Fibroblast of skin of abdomen (primary cell): ENCODE measurements at regions not wholly inside any gene's neighbourhood (a gene's known extent, or its start where the extent isn't known, plus 50 kb on each side); places are given as distances from the start of the nearest gene placed in this dataset.
"Not testable (repeated sequence)": the region's sequence is repeated elsewhere in the genome, so short reads cannot be mapped to it uniquely, and the experiment has no call there.

Experiments used
- DNase-seq: peaks from one replicate; pipeline ENCODE4 v3.0.0-alpha.2; 2013

DNA sequence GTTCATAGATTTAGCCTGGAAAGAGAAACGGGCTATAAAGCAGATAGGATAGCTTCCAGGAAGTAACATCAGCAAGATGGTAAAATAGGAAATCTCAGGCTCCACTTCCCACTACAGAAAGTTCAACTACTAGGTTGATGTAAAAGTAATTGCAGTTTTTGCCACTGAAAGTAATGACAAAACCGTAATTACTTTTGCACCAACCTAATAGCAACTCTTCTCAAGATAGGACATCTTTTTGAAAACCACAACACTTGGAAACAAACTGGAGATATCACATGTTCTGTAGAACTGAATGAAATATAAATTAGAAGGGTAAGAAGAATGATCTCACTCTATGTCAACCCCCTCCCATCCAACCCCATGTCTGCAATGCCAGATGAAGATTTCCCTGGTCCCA is 1154.3 kb downstream of the BCL11A start:
- DNase-seq, result no peak

DNA sequence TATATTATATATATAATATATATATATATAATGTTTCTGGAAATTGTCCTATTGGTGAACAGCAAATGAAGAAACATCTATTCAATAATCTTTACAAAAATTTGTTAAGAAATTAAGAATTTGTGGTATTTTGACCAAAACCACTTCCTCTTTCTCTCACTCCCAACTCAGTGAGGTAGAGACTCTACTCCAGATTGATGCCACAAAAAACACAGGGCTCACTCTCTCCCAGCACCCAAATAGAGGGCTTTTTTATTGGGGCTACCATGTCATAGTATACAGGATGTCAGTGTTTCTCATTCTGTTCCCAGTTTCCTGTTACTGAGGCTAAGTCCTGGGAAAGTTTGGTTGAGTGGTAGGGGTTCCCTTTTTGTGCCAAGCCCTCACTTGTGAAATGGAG is 1155.4 kb downstream of the BCL11A start:
- DNase-seq, result no peak

DNA sequence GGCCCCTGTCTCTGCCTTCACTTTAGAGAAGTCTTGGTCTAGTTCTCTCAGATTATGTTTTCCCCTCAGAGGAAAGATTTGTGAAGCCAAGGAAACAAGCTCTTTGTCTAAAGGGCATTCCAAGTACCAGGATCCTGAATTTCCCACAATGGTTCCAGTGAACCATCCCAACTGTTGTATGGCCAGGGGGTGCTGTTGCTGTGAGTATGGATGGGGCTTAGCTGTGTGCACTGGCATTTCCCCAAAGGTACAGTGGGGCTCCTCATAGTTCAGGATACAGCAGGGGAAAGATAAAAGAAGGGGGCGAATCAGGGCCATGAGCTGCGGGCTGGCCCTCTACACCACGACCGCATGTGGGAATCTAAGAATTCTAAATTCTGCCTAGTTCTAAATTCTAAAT is 1154.0 kb upstream of the FANCL start:
- no peak for DNase-seq

DNA sequence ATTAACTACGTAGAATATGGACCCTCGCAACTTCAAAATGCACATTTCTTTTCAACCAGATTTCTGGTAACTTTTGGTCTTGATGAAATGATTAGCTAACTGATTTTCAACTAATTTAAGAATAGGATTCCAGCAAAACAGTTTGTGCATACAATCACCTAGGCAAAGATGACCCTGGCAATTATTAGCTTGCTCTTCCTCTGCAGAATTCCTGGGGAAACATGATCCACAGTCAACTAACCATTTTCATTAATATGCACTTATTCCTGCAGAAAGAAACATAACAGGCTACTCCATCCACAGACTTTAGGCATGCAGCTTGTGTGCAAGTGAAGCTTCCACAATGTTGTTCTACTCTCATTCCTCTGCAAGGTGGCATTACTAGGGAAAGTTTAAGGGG is 1150.8 kb upstream of the FANCL start:
- no peak for DNase-seq

DNA sequence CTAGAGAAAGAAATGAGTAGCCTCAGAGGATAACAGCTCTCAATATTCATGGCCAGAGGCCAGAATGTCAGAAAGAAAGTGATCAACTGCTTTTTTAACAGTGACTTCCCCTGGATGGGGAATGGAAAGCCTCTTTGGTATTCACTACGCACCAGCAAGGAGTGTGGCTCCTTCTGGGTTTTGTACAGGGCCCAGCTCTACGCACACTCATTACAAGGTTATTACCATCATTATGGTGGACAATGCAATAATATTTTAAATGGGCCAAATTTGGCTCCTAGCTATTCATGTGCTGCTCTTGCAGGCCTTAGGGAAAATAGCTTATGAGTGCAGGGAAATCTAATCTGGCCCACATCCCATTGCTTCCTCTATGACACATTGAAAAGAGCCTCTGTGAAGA is 1149.5 kb upstream of the FANCL start:
- no peak for DNase-seq

DNA sequence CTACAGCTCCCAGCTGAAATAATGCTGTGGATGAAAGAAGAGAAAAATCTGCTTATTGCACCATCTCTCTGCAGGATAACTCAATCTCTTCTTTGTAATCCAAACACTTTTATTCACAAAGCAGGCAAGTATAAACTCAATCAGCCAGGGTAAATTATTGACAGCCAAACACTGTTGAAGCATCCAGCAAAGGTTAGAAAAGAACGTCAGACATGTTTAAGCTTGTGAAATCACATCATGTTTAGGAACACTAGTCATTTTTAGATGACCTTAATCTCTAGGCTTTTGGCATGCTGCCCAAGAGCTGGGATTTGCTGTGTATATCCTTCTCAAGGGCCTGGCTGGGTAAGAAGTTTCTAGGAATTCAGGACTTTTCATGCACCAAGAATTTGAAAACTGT is 1148.1 kb upstream of the FANCL start:
- DNase-seq, result peak; percentile 66

DNA sequence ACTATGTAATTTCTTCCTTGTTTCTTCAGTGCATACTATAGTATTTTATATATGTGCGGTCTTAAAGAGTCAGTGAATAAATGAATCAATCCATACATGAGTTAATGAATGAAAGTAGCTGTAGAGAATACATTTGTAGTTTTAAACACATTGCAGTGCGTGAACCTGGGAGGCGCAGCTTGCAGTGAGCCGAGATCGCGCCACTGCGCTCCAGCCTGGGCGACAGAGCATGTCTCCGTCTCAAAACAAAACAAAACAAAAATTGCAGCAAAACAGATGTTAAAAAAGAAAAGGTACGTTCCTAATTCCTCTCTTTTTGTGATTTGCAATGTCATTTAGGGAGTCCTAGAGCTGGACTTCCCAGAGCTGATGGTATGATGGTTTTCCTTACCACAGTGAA is 1144.8 kb upstream of the FANCL start:
- no peak for DNase-seq

DNA sequence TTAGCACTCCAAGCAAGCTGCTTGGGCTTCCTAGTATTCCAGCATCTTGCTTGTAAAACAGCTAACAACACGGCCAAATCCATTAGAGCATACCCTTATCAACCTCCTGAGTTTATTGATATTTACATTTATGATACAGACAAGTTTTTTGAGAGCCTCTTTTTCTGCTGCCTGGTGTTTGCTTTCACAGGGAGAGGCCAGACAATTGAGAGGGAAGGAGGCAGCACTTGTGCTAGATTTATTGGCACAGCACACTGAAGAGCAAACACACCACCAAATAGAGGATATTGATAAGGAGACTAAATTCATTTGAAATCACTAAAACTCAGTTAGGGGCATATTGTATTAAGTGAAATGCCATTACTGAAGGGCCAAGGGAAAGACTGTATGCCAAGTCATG is 1142.3 kb upstream of the FANCL start:
- no peak for DNase-seq

DNA sequence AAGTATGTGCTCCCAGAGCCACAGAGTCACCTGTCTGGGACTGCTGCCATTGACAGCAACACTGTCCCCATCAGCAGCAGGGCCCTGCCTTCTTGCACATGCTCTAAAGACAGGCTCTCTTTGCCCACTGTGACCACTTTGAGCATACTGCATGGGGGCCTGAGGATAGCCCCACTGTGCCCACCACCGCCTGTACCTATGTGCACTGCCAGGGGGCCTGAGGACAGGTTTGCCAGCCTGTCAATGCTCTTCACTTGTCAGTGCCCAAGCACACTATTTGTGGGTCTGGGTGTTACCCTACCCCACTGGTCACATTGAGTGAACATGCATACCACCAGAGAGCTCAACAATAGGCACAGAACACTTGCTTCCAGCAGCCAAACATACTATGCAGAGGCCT is 1137.0 kb upstream of the FANCL start:
- no peak for DNase-seq

DNA sequence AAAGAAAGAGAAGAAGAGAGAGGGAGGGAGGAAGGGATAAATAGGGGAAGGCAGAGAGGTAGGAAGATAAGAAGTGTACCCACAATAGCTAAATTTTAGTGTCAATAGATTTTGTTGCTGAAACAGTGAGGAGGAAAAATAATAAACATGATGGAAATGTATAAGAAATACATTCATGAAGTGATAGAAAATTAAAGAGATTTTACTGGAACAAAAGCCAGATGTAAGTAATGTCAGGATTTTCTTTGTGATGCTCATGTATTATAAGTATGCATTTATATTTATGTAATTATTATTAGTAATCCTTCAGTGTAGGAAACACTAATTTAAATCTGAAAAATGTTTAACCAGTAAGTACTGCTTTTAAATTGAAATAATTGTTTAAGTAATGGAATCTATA is 1125.2 kb upstream of the FANCL start:
- no peak for DNase-seq

DNA sequence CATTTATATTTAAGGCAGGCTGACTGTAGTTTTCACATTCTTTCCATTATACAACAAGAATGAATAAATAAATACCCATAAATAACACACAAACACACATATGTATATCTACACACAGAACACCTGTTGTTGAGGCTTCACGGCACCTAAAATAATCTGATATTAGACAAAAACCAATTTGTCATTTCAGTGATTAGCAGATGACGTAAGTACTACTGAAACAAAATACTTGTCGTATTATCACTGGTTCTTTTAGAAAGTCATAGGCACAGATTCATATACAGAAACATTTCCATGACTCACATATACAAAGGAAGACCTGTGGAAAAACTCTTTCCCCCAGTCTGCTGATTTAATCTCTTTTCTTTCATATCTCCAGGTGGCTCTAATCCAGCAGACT is 1113.4 kb upstream of the FANCL start:
- no peak for DNase-seq

DNA sequence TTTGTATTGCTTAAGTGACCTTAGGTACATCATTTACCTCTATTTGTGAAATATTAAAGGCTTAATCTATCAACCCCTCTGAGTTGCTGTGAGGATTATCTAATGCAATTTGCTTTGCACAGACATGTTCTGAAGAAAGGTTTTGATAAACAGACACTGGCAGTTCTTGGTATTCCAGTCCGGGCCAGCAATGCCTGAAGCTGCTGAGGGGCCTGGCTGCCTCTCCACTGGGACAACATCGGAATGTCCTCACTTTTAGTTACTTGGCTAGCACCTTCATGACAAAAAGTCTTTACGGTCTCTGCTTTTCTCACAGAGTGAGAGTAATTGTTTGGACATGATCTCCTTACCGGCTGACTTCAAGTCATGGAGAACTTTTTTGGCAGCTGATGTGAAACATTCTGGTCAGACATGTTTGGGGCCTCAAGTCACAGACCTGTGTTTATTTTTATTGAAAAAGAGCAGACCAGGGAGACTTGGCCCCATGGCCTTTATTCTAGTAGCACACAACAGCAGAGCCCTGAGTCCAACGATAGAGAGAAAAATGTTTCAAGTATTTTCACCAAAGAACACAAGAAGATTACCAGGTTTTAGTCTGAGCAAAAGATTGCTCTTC is 1112.3 kb upstream of the FANCL start:
- DNase-seq, result no peak

DNA sequence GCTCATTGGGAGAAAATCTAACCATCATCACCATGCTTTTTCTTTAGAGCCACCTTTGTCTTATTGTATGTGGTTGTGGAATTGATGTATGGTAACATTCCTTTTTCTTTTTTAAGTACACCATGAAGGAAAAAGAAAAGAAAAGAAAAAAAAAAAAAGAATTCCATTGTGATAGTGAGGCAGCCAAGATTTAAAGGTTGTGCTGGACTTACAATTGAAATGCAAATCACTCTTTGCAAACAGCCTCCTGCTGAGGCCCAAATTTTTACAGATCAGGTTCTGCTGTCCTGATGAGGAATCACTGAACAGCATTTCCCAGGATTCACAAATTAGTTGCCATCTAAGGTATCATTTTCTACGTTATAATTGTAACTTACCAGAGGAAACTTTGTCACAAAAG is 1101.0 kb upstream of the FANCL start:
- no peak for DNase-seq

DNA sequence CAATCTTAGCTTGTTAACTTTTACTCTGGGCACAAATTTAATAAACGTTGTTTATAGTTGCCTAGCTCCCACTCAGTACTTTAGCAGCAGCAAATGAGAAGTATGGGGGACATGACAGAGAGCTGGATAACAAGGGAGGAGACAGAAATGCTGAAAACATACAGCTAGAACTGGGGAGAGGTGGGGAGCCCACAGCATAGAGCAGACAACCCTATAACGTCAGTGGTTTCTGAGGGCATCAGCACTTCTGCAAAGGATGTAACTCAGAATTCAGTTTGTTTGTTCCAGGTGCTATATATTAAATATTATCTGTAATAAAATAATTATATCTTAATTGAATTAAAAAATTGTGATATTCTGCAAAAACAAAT is 1098.7 kb upstream of the FANCL start:
- no peak for DNase-seq

DNA sequence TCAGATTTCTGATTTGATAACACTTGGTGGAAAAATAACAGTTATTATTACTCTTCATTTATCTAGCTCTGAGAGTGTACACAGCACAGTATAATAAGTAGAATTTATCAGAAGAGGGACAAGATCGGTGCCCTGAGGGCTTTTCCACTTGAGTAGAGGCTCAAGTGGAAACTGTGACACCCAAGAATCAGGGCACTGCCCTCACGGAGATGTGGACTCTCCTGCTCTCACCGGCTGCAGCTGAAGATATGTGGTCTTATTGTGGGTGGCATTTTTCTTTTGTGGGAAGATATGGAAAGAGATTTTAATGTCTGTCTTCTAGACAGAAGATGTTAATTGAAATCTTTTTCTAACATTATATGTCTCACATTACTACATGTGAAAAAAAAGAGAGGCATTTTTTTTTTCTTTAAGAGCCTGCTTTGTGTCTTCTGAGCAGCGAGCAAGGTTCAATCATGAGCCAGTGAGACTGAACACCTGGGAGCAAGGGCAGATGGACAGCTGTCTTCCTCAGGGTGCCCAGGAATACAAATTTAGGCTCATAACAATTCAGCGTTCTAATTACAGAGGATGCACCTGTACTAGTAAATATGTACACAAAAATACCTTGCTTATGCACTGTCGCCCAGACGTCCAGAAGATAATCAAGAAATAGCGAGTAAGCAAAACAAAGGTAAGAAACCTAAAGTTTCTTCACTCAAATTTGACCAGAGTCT is 1098.2 kb upstream of the FANCL start:
- no peak for DNase-seq

DNA sequence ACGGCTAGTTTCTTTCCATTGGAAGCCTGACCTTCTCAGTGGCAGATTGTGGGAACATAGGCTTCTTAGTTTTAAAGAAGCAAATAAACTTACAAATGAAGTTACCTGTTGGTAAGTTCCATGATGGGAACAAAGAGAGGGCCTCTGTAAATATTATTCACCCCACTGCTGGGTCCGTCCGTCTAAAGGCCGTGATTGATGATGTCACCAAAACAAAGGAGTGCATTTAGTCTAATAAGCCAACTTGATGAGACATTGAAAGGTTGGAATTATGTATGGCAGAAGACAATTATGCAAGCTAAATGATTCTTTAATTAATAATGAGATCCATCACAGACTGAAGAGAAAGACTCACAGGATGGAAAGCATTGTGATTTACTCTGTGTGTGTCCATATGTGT is 1091.9 kb upstream of the FANCL start:
- DNase-seq, result no peak

DNA sequence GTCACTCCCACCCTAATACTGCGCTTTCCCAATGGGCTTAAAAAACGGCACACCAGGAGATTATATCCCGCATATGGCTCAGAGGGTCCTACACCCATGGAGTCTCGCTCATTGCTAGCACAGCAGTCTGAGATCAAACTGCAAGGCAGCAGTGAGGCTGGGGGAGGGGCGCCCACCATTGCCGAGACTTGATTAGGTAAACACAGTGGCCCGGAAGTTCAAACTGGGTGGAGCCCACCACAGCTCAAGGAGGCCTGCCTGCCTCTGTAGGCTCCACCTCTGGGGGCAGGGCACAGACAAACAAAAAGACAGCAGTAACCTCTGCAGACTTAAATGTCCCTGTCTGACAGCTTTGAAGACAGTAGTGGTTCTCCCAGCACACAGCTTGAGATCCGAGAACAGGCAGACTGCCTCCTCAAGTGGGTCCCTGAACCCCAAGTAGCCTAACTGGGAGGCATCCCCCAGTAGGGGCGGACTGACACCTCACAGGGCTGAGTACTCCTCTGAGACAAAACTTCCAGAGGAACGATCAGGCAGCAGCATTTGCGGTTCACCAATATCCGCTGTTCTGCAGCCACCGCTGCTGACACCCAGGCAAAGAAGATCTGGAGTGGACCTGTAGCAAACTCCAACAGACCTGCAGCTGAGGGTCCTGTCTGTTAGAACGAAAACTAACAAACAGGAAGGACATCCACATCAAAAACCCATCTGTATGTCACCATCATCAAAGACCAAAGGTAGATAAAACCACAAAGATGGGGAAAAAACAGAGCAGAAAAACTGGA is 1085.6 kb upstream of the FANCL start:
- not testable (repeated sequence) for DNase-seq

DNA sequence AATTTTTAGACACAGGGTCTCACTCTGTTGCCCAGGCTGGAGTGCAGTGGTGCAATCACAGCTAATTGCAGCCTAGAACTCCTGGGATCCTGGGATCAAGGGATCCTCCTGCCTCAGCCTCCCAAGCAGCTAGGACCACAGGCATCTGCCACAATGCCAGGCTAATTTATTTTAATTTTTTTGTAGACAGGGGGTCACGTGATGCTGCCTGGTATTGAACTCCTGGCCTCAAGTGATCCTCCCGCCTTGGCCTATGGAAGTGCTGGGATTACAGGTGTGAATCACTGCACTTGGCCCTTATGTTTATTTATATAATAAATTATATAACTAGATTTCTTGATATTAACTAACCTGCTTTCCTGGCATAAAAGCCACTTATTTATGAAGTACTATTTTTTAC is 1081.7 kb upstream of the FANCL start:
- DNase-seq, result no peak

DNA sequence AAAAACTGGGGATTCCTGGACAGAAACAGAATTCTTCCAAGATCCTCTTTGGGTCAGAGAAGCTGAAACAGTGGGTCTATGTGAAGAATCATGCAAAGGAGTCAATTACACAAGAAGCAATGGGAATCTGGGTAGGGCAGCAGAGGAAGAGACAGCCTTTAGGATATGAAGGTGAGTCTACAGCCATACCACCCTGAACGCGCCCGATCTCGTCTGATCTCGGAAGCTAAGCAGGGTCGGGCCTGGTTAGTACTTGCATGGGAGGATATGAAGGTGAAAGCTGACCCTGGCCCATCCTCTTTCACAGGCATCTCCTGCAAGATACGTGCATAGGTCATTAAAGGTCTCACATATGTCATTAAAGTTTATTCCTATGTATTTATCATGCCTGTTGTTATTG is 1080.9 kb upstream of the FANCL start:
- DNase-seq, result no peak

DNA sequence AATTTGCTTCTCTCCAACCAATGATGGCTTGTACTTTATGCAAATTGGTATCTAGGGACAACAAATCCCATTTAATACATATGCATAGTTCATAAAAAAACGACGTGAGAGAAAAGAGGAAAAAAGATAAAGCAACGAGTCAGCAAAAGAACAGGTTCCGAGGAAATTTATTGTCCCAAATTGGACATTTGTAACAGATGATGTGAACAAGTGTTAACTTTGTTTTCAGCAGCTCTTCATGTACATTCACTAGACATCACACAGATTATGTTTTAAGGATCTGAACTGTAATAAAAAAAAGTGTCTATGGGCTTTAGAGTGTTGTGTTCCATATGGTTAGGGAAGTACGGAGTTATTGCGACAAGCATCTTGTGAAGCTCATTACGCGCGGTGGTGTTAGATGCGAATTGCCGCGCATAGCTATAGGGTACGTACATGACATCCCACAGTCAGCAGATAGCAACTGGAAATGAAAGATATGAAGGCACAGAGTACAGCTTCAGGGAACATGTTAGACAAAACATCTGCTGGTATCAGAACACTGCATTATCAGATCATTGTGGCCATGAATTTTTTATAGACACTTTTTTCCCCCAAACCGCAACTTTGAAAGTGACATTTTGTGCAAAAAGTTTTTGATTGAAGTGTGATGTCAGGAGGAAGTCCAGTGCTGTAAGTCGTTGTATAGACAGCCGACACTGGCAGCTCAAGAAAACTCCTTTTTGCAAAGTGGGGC is 1073.1 kb upstream of the FANCL start:
- DNase-seq, result no peak

DNA sequence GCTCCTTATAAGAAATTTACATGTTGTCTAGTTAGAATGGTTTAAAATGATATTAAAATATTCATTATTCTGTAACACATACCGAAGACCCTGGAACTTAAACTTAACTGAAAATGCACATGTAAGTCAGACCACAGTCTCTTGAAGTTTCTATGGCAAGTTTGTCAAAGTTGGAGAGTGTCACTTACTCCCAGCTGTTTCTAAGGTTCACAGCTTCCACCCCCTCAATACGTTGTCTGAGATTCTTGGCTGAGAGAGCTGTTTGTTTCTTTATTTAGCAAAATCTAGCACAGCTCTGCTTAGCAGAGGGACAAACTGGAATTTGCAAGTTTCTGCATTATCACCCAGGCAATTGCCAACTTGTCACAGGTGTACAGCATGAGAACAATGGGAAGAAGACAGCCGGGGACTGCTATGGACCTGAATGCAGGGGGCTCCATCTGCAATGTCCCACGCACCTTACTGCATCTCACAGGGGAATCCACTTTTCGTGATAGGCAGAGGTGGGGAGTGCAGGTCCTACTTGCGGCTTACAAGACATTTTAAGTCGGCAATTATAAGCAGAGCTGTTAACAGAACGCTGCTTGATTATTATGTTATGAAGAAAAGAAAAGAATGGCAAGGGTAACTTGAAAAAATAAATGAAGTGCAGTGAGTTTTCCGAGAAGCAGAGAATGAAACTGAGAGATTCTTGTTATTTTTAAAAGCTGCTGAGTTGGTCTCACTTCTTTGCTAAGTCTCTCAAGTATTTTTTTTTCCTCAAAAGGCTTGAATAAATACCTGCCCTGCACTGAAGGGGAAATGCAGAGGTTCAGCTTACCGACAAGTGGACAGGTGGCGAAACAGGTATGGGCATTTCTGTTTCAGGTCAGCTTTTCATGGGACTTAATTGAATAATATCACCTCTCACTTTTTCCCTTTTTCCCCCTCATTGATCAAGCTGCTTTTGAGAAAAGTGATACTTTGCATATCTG is 1072.1 kb upstream of the FANCL start:
- no peak for DNase-seq

DNA sequence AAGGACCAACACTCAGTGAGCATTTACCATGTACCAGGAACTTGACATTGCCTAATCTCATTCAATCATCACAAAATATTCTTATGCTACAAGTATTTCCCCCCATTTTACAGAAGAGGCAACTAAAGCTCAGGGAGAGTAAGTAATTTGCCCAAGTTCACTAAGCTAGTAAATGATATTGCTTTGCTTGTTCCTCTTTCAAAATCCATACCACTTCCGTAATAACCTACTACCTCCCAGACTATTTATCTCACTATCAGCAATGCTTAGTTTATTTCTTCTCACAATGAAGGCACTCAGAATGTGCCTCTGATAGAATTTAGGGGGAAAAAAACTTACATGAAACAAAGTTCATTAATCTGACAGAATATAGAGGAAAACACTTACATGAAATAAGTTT is 1070.9 kb upstream of the FANCL start:
- no peak for DNase-seq
